ENCODE measurements at regions not wholly inside any gene's neighbourhood (a gene's known extent, or its start where the extent isn't known, plus 50 kb on each side); places are given as distances from the start of the nearest gene placed in this dataset.

DNA sequence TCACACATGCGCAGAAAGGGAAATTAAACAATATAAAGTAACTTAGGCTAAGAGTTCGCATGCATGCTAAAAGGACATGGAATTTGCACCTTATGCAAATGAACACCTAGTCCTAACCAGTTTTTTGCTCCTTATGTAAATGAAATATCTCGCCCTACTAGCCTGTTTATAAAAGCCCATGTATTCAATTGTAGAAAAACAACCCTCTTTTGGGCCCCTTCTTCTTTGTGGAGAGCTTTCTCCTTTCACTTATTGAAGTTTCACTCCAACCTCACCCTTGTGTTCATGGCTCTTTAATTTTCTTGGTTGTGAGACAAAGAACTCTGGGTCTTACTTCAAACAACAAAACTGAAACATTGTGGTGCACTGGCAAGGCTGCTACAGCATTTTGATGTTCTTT is 333.4 kb upstream of the ATXN7L3B start:
- TF ChIP-seq, protein P1, sequence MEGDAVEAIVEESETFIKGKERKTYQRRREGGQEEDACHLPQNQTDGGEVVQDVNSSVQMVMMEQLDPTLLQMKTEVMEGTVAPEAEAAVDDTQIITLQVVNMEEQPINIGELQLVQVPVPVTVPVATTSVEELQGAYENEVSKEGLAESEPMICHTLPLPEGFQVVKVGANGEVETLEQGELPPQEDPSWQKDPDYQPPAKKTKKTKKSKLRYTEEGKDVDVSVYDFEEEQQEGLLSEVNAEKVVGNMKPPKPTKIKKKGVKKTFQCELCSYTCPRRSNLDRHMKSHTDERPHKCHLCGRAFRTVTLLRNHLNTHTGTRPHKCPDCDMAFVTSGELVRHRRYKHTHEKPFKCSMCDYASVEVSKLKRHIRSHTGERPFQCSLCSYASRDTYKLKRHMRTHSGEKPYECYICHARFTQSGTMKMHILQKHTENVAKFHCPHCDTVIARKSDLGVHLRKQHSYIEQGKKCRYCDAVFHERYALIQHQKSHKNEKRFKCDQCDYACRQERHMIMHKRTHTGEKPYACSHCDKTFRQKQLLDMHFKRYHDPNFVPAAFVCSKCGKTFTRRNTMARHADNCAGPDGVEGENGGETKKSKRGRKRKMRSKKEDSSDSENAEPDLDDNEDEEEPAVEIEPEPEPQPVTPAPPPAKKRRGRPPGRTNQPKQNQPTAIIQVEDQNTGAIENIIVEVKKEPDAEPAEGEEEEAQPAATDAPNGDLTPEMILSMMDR (IDR thresholded peaks at IDR 0.05; ENCODE audit: low read depth, low read length), result no peak
- TF ChIP-seq POLR2A (IDR thresholded peaks at IDR 0.05; ENCODE audit: extremely low read depth, insufficient read length), result no peak
- TF ChIP-seq, protein P2, sequence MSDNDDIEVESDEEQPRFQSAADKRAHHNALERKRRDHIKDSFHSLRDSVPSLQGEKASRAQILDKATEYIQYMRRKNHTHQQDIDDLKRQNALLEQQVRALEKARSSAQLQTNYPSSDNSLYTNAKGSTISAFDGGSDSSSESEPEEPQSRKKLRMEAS (IDR thresholded peaks at IDR 0.05; ENCODE audit: low read depth, low read length), result no peak
- no peak for TF ChIP-seq MYC (IDR thresholded peaks at IDR 0.05; ENCODE audit: low read depth, low read length)
